ENCODE measurements at regions not wholly inside any gene's neighbourhood (a gene's known extent, or its start where the extent isn't known, plus 50 kb on each side); places are given as distances from the start of the nearest gene placed in this dataset.
A peak's percentile ranks its signal among the peaks of the same experiment; 100 is the strongest.

GRCh38 chr1:208962867-208963266 lies 620.6 kb upstream of the CAMK1G start:
- no peaks in the 10 kb centered on the region for H3K4me1 ChIP-seq (ENCODE audit: insufficient read depth, low read length)
- no peak overlapping the region for H3K27ac Mint-ChIP-seq (ENCODE audit: unreplicated experiment)
- H2AFZ ChIP-seq (ENCODE audit: low read depth, low read length) = no peak overlapping the region
- H3K27me3 Mint-ChIP-seq (ENCODE audit: low read depth, unreplicated experiment) = no peaks in the 10 kb centered on the region
- H3K79me2 ChIP-seq (ENCODE audit: insufficient read depth, low read length) = no peaks in the 10 kb centered on the region
- H3K27ac ChIP-seq (ENCODE audit: low read depth, low read length) = no peak overlapping the region
- no peaks in the 10 kb centered on the region for H3K36me3 ChIP-seq (ENCODE audit: insufficient read depth, low read length)
- no peak overlapping the region for H3K4me3 Mint-ChIP-seq (ENCODE audit: unreplicated experiment)
- no peak overlapping the region for H3K9ac ChIP-seq (ENCODE audit: low read length)
- no peaks in the 10 kb centered on the region for H3K27me3 ChIP-seq (ENCODE audit: insufficient read depth, low read length)
- H3K9me3 Mint-ChIP-seq (ENCODE audit: unreplicated experiment) = peaks cover 8% of the 10 kb centered on the region
- no peak for TF ChIP-seq CTCF (IDR thresholded peaks at IDR 0.05; ENCODE audit: insufficient read depth, low read depth, low read length)
- TF ChIP-seq EZH2 (IDR thresholded peaks at IDR 0.05; ENCODE audit: insufficient read depth, low read length) = no peak
- peaks cover 7% of the 10 kb centered on the region for H3K4me1 Mint-ChIP-seq (ENCODE audit: low read depth, unreplicated experiment)
- no peaks in the 10 kb centered on the region for H4K20me1 ChIP-seq (ENCODE audit: insufficient read depth, low read length)
- FAIRE-seq (no peak), DNase-seq (ENCODE audit: low read depth) (peak; percentile 63)
- H3K9me3 ChIP-seq (ENCODE audit: insufficient read depth, low read depth, low read length) = no peaks in the 10 kb centered on the region
- no peak overlapping the region for H3K4me3 ChIP-seq (ENCODE audit: insufficient read depth, low read depth, low read length)
- H3K36me3 Mint-ChIP-seq (ENCODE audit: low read depth, unreplicated experiment) = no peaks in the 10 kb centered on the region
- no peak overlapping the region for H3K4me2 ChIP-seq (ENCODE audit: low read length)

GRCh38 chr1:208965351-208965750 lies 618.2 kb upstream of the CAMK1G start:
- no peaks in the 10 kb centered on the region for H4K20me1 ChIP-seq (ENCODE audit: insufficient read depth, low read length)
- Mint-ChIP-seq H3K27me3 (ENCODE audit: low read depth, unreplicated experiment) (peaks cover 7% of the 10 kb centered on the region), H3K4me3 (ENCODE audit: unreplicated experiment) (no peak overlapping the region), H3K9me3 (ENCODE audit: unreplicated experiment) (peaks cover 3% of the 10 kb centered on the region), H3K4me1 (ENCODE audit: low read depth, unreplicated experiment) (peaks cover 7% of the 10 kb centered on the region), H3K36me3 (ENCODE audit: low read depth, unreplicated experiment) (no peaks in the 10 kb centered on the region), H3K27ac (ENCODE audit: unreplicated experiment) (no peak overlapping the region)
- no peaks in the 10 kb centered on the region for H3K9me3 ChIP-seq (ENCODE audit: insufficient read depth, low read depth, low read length)
- no peak overlapping the region for H3K9ac ChIP-seq (ENCODE audit: low read length)
- DNase-seq (ENCODE audit: low read depth) (peak; percentile 26), FAIRE-seq (no peak)
- H3K4me2 ChIP-seq (ENCODE audit: low read length) = no peak overlapping the region
- no peak overlapping the region for H2AFZ ChIP-seq (ENCODE audit: low read depth, low read length)
- H3K4me1 ChIP-seq (ENCODE audit: insufficient read depth, low read length) = no peaks in the 10 kb centered on the region
- H3K4me3 ChIP-seq (ENCODE audit: insufficient read depth, low read depth, low read length) = no peak overlapping the region
- H3K79me2 ChIP-seq (ENCODE audit: insufficient read depth, low read length) = no peaks in the 10 kb centered on the region
- no peaks in the 10 kb centered on the region for H3K27me3 ChIP-seq (ENCODE audit: insufficient read depth, low read length)
- H3K36me3 ChIP-seq (ENCODE audit: insufficient read depth, low read length) = no peaks in the 10 kb centered on the region
- TF ChIP-seq CTCF (IDR thresholded peaks at IDR 0.05; ENCODE audit: insufficient read depth, low read depth, low read length) (no peak), EZH2 (IDR thresholded peaks at IDR 0.05; ENCODE audit: insufficient read depth, low read length) (no peak)
- H3K27ac ChIP-seq (ENCODE audit: low read depth, low read length) = no peak overlapping the region

- no peak for FAIRE-seq
- H3K4me1 Mint-ChIP-seq (ENCODE audit: low read depth, unreplicated experiment) = peaks cover 7% of the 10 kb centered on the region
- no peaks in the 10 kb centered on the region for H3K36me3 ChIP-seq (ENCODE audit: insufficient read depth, low read length)
These were observed 616.2 kb upstream of the CAMK1G start for GRCh38 chr1:208967334-208967733.

More at GRCh38 chr1:208967334-208967733, 616.2 kb upstream of the CAMK1G start:
- H3K27me3 Mint-ChIP-seq (ENCODE audit: low read depth, unreplicated experiment) = peaks cover 7% of the 10 kb centered on the region
- no peaks in the 10 kb centered on the region for H3K36me3 Mint-ChIP-seq (ENCODE audit: low read depth, unreplicated experiment)
- Histone ChIP-seq H3K9me3 (ENCODE audit: insufficient read depth, low read depth, low read length) (no peaks in the 10 kb centered on the region), H3K4me2 (ENCODE audit: low read length) (no peak overlapping the region), H3K27ac (ENCODE audit: low read depth, low read length) (no peak overlapping the region), H3K4me1 (ENCODE audit: insufficient read depth, low read length) (no peaks in the 10 kb centered on the region), H3K27me3 (ENCODE audit: insufficient read depth, low read length) (no peaks in the 10 kb centered on the region), H3K79me2 (ENCODE audit: insufficient read depth, low read length) (no peaks in the 10 kb centered on the region), H3K4me3 (ENCODE audit: insufficient read depth, low read depth, low read length) (no peak overlapping the region), H2AFZ (ENCODE audit: low read depth, low read length) (no peak overlapping the region), H3K9ac (ENCODE audit: low read length) (no peak overlapping the region), H4K20me1 (ENCODE audit: insufficient read depth, low read length) (no peaks in the 10 kb centered on the region)
- no peak for DNase-seq (ENCODE audit: low read depth)
- no peak overlapping the region for H3K27ac Mint-ChIP-seq (ENCODE audit: unreplicated experiment)
- H3K4me3 Mint-ChIP-seq (ENCODE audit: unreplicated experiment) = no peak overlapping the region
- no peak for TF ChIP-seq EZH2 (IDR thresholded peaks at IDR 0.05; ENCODE audit: insufficient read depth, low read length)
- no peak for TF ChIP-seq CTCF (IDR thresholded peaks at IDR 0.05; ENCODE audit: insufficient read depth, low read depth, low read length)
- no peaks in the 10 kb centered on the region for H3K9me3 Mint-ChIP-seq (ENCODE audit: unreplicated experiment)
